ENCODE measurements at regions not wholly inside any gene's neighbourhood (a gene's known extent, or its start where the extent isn't known, plus 50 kb on each side); places are given as distances from the start of the nearest gene placed in this dataset.

DNA sequence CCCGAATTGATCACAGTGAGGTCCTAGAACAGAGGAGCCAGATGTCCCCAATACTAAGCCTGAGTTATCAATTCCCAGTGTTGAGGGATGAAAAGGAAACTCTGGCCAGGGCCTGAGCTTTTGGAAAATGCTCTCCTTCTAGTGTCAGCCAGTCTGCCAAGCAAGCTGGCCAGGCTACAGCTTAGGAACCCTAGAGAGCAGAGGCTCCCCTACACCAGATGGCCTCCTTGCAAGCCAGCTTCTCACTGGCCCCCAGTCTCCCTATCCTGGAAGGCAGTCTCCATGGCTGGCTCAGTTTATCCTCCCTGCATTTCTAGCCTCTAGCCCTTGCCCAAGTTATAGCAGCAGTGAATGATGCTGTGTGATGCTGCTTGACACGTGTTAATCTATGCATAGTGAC is 204.7 kb upstream of the WWC1 start:
- TF ChIP-seq ATF1 (CRISPR knock-in tag; IDR thresholded peaks at IDR 0.05), result no peak
- TF ChIP-seq, protein P1, sequence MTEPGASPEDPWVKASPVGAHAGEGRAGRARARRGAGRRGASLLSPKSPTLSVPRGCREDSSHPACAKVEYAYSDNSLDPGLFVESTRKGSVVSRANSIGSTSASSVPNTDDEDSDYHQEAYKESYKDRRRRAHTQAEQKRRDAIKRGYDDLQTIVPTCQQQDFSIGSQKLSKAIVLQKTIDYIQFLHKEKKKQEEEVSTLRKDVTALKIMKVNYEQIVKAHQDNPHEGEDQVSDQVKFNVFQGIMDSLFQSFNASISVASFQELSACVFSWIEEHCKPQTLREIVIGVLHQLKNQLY (CRISPR knock-in tag; IDR thresholded peaks at IDR 0.05), result no peak
- TF ChIP-seq PRPF4 (IDR thresholded peaks at IDR 0.05; ENCODE audit: low read depth, low read length, poor library complexity, severe bottlenecking), result no peak
- TF ChIP-seq SP2 (CRISPR knock-in tag; IDR thresholded peaks at IDR 0.05), result no peak
- no peak for TF ChIP-seq KDM5A (IDR thresholded peaks at IDR 0.05; ENCODE audit: borderline replicate concordance, low read length)
- TF ChIP-seq MTA1 (CRISPR knock-in tag; IDR thresholded peaks at IDR 0.05; ENCODE audit: borderline replicate concordance), result no peak
- TF ChIP-seq, protein P2, sequence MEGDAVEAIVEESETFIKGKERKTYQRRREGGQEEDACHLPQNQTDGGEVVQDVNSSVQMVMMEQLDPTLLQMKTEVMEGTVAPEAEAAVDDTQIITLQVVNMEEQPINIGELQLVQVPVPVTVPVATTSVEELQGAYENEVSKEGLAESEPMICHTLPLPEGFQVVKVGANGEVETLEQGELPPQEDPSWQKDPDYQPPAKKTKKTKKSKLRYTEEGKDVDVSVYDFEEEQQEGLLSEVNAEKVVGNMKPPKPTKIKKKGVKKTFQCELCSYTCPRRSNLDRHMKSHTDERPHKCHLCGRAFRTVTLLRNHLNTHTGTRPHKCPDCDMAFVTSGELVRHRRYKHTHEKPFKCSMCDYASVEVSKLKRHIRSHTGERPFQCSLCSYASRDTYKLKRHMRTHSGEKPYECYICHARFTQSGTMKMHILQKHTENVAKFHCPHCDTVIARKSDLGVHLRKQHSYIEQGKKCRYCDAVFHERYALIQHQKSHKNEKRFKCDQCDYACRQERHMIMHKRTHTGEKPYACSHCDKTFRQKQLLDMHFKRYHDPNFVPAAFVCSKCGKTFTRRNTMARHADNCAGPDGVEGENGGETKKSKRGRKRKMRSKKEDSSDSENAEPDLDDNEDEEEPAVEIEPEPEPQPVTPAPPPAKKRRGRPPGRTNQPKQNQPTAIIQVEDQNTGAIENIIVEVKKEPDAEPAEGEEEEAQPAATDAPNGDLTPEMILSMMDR (CRISPR knock-in tag; IDR thresholded peaks at IDR 0.05), result no peak
- TF ChIP-seq ZNF468 (CRISPR knock-in tag; IDR thresholded peaks at IDR 0.05), result no peak
- no peak for TF ChIP-seq CBX5 (CRISPR knock-in tag; IDR thresholded peaks at IDR 0.05; ENCODE audit: borderline replicate concordance)
- no peak for TF ChIP-seq ZFP82 (CRISPR knock-in tag; IDR thresholded peaks at IDR 0.05; ENCODE audit: borderline replicate concordance)
- no peak for TF ChIP-seq GFI1 (CRISPR knock-in tag; IDR thresholded peaks at IDR 0.05; ENCODE audit: borderline replicate concordance)
